T-helper 2 cell treated with Interferon-gamma antibody and Interleukin-4, amounts not matched to agents 5 μg/mL and 100 μg/mL, for 36 hours (primary cell): ENCODE measurements at regions not wholly inside any gene's neighbourhood (a gene's known extent, or its start where the extent isn't known, plus 50 kb on each side); places are given as distances from the start of the nearest gene placed in this dataset.

Experiments used
- DNase-seq: peaks from one replicate; pipeline ENCODE4 v3.0.0; 2021; ENCODE audit warnings: low spot score
- H3K27ac Mint-ChIP-seq: one replicate; pipeline ENCODE4 v1.8.0; 2021; ENCODE audit warnings: mild to moderate bottlenecking, mixed read lengths
- H3K27me3 Mint-ChIP-seq: one replicate; pipeline ENCODE4 v1.8.0; 2021; ENCODE audit warnings: low read depth, mixed read lengths
- H3K36me3 Mint-ChIP-seq: one replicate; pipeline ENCODE4 v1.8.0; 2021; ENCODE audit warnings: low read depth, mixed read lengths
- H3K4me1 Mint-ChIP-seq: one replicate; pipeline ENCODE4 v1.8.0; 2021; ENCODE audit warnings: low read depth, mixed read lengths
- H3K4me3 Mint-ChIP-seq: one replicate; pipeline ENCODE4 v1.8.0; 2022; ENCODE audit warnings: mild to moderate bottlenecking, moderate library complexity, mixed read lengths
- H3K9me3 Mint-ChIP-seq: one replicate; pipeline ENCODE4 v1.8.0; 2021; ENCODE audit warnings: mixed read lengths

- DNase-seq = no peak
- Mint-ChIP-seq H3K36me3 (no peaks in the 10 kb centered on the region), H3K27me3 (no peaks in the 10 kb centered on the region), H3K4me1 (no peaks in the 10 kb centered on the region), H3K9me3 (no peaks in the 10 kb centered on the region), H3K4me3 (no peak overlapping the region), H3K27ac (no peak overlapping the region)
Measured at GRCh38 chr10:42976351-42977031, 100.4 kb upstream of the RET start.

DNA sequence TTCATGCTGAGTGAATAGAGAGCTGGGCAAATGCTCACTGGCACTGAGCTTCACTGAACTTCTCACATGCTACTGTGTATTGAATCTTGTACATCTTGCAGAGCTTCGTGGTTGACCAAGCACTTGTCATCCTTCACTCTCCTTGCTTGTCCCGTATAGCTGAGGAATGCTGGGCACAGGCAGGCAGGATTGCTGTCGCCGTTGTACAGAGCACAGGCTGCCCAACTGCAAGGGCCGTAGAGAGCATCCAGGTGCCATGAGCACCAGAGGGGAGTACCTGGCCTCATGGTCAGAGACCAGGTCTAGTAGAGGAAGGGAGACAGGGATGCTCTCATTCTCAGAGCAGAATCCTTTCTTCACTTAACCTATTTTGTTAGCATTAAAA, 99.8 kb upstream of the RET start:
- no peaks in the 10 kb centered on the region for H3K36me3 Mint-ChIP-seq
- no peak for DNase-seq
- no peaks in the 10 kb centered on the region for H3K4me1 Mint-ChIP-seq
- H3K27me3 Mint-ChIP-seq = no peaks in the 10 kb centered on the region
- no peak overlapping the region for H3K27ac Mint-ChIP-seq
- H3K4me3 Mint-ChIP-seq = no peak overlapping the region
- H3K9me3 Mint-ChIP-seq = no peaks in the 10 kb centered on the region

- Mint-ChIP-seq H3K27ac (no peak overlapping the region), H3K27me3 (no peaks in the 10 kb centered on the region), H3K36me3 (no peaks in the 10 kb centered on the region), H3K4me3 (no peak overlapping the region), H3K4me1 (no peaks in the 10 kb centered on the region), H3K9me3 (no peaks in the 10 kb centered on the region)
- DNase-seq = no peak
Measured at GRCh38 chr10:42979181-42979580, 97.7 kb upstream of the RET start.

DNA sequence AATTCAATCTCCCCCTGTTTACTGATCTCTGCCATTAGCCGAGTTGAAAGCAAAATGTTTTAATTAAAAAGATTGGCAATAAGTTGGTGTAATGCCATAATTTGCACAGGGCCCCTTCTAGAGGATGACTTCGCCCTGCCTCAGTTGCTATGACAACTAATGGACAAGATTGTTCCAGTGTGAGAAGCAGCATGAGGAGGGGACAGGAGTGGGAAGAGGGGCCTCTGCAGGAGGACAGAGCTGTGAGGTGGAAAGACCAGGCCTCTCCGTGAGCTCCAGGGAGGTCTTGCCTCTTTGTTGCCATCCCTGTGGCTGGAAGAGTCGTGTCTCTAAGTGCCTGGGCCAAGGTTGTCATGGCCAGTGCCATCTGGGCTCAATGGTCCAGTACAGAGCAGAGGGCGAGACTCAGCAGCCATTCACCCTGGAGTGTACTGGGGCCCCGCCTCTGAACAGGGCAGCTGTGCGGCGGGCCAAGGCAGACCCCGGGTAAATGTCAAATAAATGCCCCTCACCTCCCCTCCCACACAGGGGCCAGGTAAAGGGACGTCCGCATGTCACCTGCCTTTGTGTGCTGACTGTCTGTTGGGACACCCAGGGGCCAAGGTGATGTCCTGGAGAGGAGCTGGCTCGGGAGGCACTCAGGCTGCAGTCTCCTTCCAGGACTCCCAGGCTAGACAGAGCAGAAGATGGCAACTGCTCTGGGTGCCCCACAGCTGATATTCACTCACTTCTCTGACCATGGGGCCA, 97.0 kb upstream of the RET start:
- no peak for DNase-seq
- no peaks in the 10 kb centered on the region for H3K27me3 Mint-ChIP-seq
- H3K27ac Mint-ChIP-seq = no peak overlapping the region
- H3K36me3 Mint-ChIP-seq = no peaks in the 10 kb centered on the region
- H3K4me1 Mint-ChIP-seq = no peaks in the 10 kb centered on the region
- no peak overlapping the region for H3K4me3 Mint-ChIP-seq
- H3K9me3 Mint-ChIP-seq = no peaks in the 10 kb centered on the region

DNA sequence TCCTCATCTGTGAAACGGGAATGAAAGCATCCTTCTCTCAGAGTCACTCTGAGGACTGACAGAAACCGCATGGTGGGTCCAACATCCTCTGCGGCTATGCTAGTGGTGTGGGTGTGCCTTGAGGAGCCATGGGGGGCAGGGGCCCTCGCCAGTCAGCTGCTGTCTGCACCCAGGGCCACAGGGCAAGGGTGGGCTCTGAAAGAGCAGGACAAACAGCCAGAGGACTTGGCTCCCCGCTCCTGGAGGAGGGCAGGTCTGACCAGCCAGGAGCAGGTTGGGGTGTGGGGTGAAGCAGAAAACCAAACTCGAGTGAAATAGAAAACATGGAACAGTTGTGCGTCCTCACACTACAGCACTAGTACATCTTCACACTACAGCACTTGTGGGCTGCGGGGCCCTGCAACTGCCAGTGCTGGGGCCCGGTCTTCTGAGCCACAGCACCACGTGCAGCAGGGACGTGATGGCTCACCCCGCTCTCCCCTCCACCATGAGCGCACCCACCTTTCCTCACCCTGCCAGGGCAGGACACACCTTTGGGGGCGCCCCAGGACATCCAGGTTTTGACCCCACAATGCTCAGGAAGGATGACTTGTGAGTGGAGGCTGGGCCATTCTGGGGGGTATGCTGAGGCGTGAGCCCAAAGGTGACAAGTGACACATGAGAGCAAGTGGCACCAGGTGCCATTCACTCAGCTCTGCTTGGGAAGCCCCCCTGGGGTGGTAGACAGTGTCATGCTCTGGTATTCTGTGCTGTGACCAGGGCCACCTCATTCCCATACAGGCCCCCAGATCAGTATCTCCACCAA, 96.1 kb upstream of the RET start:
- H3K27me3 Mint-ChIP-seq = no peaks in the 10 kb centered on the region
- DNase-seq = no peak
- no peaks in the 10 kb centered on the region for H3K4me1 Mint-ChIP-seq
- no peak overlapping the region for H3K27ac Mint-ChIP-seq
- H3K9me3 Mint-ChIP-seq = no peaks in the 10 kb centered on the region
- no peak overlapping the region for H3K4me3 Mint-ChIP-seq
- H3K36me3 Mint-ChIP-seq = no peaks in the 10 kb centered on the region

DNA sequence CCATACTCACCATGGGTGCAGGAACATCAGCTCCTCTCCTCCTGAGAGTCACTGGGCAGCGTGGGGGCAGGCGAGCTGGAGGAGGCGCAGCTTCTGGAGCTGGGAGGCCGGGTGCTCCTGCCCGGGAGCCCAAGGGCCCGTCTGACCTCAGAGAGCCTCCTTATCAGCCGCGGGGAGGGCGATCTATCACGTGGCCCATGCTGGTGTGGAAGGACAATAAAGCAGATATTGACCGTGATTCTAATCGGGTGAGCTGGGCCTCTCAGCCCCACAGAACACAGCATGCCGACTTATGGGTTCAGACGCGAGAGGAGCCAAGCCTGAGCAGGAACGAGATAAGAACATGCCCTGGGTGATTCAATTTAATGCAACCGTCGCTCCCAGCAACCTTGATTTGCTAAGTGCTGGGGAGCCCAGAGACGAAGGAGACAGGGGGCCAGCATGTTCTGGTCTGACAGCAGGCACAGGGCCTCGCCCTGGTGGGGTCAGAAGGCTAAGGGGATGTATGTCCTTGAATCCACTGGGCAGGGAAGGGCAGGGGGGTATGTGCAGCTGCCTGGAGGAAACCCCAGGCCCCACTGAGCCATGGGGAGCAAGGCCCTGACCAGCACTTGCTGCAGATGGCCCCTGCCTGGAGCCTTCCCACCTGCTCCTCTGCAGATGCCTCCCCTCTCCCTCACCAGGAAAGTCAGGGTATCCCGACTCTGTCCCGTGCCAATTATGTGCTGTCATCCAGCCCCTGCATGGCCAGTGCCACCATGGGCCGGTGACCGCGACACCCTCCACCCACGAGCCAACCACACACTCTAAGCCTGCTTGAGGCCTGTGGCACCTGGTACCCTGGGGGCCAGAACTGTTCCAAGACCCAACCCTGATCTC, 95.3 kb upstream of the RET start:
- no peaks in the 10 kb centered on the region for H3K9me3 Mint-ChIP-seq
- H3K27ac Mint-ChIP-seq = no peak overlapping the region
- no peak for DNase-seq
- H3K4me3 Mint-ChIP-seq = no peak overlapping the region
- H3K4me1 Mint-ChIP-seq = no peaks in the 10 kb centered on the region
- no peaks in the 10 kb centered on the region for H3K36me3 Mint-ChIP-seq
- no peaks in the 10 kb centered on the region for H3K27me3 Mint-ChIP-seq

- Mint-ChIP-seq H3K4me3 (no peak overlapping the region), H3K4me1 (no peaks in the 10 kb centered on the region), H3K9me3 (no peaks in the 10 kb centered on the region)
Measured at GRCh38 chr10:42982891-42983506, 93.9 kb upstream of the RET start.

GRCh38 chr10:42983591-42983990, 93.3 kb upstream of the RET start:
- no peak overlapping the region for H3K27ac Mint-ChIP-seq
- no peaks in the 10 kb centered on the region for H3K36me3 Mint-ChIP-seq
- no peak for DNase-seq
- H3K4me3 Mint-ChIP-seq = no peak overlapping the region
- H3K4me1 Mint-ChIP-seq = no peaks in the 10 kb centered on the region
- no peaks in the 10 kb centered on the region for H3K27me3 Mint-ChIP-seq
- no peaks in the 10 kb centered on the region for H3K9me3 Mint-ChIP-seq

More at GRCh38 chr10:42982891-42983506, 93.9 kb upstream of the RET start:
- DNase-seq = no peak
- Mint-ChIP-seq H3K27me3 (no peaks in the 10 kb centered on the region), H3K27ac (no peak overlapping the region), H3K36me3 (no peaks in the 10 kb centered on the region)

DNA sequence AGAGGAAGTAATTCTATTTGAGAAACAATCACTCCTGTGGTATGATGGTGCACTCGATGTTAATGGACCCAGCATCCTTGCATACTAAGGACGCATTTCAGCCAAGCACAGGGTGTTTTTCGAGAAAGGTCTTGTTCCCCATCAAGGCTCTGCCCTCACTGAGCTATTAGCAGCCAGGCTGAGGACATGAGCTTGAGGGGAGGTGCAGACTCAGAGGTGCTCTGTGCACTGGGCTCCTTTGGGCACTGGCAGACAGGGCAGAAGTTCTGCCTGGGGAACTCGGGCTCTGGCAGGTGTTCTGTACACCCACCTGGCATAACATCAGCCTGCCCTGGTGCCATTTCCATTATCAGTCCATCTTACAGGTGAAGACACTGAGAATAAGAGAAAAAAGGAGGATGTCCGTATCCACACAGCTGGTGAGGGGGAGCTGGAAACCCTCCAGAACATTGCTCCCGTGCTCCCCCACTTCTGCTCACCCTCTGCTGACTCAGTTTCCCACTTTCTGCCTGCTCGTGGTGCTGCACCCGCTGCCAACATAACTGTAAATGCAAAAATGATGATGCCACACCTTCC, 92.7 kb upstream of the RET start:
- no peak for DNase-seq
- H3K9me3 Mint-ChIP-seq = no peaks in the 10 kb centered on the region
- H3K27ac Mint-ChIP-seq = no peak overlapping the region
- H3K36me3 Mint-ChIP-seq = no peaks in the 10 kb centered on the region
- H3K4me1 Mint-ChIP-seq = no peaks in the 10 kb centered on the region
- no peak overlapping the region for H3K4me3 Mint-ChIP-seq
- H3K27me3 Mint-ChIP-seq = no peaks in the 10 kb centered on the region

- Mint-ChIP-seq H3K4me3 (no peak overlapping the region), H3K9me3 (no peaks in the 10 kb centered on the region), H3K27me3 (no peaks in the 10 kb centered on the region), H3K36me3 (no peaks in the 10 kb centered on the region), H3K27ac (no peak overlapping the region), H3K4me1 (no peaks in the 10 kb centered on the region)
- no peak for DNase-seq
Measured at GRCh38 chr10:42984761-42985325, 92.0 kb upstream of the RET start.

DNA sequence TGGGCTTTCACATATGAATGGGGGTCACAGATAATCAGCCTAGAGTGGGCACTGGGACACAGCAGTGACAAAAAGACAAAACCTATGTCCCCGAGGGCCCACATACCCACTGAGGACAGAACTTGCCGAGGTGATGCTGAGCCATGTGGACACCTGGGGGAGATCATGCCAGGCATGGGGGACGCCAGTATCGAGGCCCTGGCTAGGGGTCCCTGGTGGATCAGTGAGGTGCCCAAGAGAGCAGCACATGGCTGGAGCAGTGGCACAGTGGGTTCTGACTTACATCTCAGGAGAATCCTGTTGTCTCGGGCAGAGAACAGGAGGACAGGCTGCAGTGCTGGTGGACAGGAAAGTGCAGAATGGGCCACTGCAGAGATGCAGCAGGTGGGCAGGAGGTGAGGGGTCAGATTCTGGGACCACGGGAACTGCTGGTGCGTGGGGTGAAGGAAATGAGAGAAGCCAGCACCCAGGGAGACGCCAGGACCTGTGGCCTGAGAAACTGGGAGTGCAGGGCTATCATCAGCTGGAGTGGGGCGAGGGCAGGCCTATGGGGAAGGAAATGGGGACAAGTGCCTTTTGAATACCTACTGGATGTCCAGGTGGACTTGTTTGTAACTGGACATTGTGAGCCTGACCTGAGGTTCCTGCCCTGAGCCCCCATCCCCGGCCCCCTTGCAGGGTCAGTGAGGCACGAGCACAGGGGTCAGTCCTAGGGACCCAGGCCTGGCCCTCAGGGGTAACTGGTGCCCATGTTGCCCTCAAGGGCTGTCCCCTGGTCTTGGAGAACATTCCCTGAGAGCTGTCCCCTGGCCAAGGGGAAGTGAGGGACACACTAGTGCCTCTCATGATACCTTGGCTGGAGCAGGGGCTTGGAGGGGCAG, 91.2 kb upstream of the RET start:
- no peak for DNase-seq
- Mint-ChIP-seq H3K4me3 (no peak overlapping the region), H3K4me1 (no peaks in the 10 kb centered on the region), H3K9me3 (no peaks in the 10 kb centered on the region), H3K27ac (no peak overlapping the region), H3K36me3 (no peaks in the 10 kb centered on the region), H3K27me3 (no peaks in the 10 kb centered on the region)

DNA sequence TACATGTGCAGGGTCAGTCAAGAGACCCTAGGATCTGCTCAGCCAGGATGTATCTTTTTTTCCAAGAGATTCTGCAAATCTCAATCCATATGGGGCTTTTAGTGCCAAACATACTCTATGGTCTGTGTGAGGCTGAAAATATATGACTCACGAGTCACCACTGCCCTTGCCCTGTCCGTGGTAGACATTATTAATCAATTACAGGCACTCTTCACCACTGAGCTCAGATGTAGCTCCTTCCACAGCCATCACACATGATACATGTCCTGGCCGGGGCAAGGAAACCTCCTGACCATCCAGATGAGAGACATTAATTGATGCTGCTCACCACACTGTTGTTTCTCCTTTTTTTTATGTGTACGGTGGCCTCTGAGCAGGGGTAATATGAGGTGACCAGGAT, 90.2 kb upstream of the RET start:
- Mint-ChIP-seq H3K27ac (no peak overlapping the region), H3K4me1 (no peaks in the 10 kb centered on the region), H3K36me3 (no peaks in the 10 kb centered on the region), H3K9me3 (no peaks in the 10 kb centered on the region), H3K4me3 (no peak overlapping the region), H3K27me3 (no peaks in the 10 kb centered on the region)
- DNase-seq = no peak
